Erythroblast (primary cell): ENCODE measurements at regions not wholly inside any gene's neighbourhood (a gene's known extent, or its start where the extent isn't known, plus 50 kb on each side); places are given as distances from the start of the nearest gene placed in this dataset.

Experiments
- GATA1 ChIP-seq: IDR thresholded peaks from 2 replicates; pipeline ENCODE4 v1.6.1; 2011; ENCODE audit warnings: low read depth, mild to moderate bottlenecking, control low read depth, low read length, moderate library complexity
- POLR2A ChIP-seq: IDR thresholded peaks from 2 replicates; pipeline ENCODE4 v1.6.1; 2011; ENCODE audit warnings: mild to moderate bottlenecking, low read length

GRCh38 chr4:130309221-130309620 lies 1213.3 kb downstream of the C4orf33 start:
- TF ChIP-seq POLR2A: no peak
- no peak for TF ChIP-seq GATA1
